Stimulated activated CD8-positive, alpha-beta memory T cell treated with anti-CD3 and anti-CD28 coated beads, Interleukin-12 subunit alpha, Interleukin-12 subunit beta, amount 100 ng/mL, for 1 hour (primary cell): ENCODE measurements at regions not wholly inside any gene's neighbourhood (a gene's known extent, or its start where the extent isn't known, plus 50 kb on each side); places are given as distances from the start of the nearest gene placed in this dataset.

Source experiments
- DNase-seq: peaks from one replicate; pipeline ENCODE4 v3.0.0-alpha.2; 2020; ENCODE audit warnings: low read depth

DNA sequence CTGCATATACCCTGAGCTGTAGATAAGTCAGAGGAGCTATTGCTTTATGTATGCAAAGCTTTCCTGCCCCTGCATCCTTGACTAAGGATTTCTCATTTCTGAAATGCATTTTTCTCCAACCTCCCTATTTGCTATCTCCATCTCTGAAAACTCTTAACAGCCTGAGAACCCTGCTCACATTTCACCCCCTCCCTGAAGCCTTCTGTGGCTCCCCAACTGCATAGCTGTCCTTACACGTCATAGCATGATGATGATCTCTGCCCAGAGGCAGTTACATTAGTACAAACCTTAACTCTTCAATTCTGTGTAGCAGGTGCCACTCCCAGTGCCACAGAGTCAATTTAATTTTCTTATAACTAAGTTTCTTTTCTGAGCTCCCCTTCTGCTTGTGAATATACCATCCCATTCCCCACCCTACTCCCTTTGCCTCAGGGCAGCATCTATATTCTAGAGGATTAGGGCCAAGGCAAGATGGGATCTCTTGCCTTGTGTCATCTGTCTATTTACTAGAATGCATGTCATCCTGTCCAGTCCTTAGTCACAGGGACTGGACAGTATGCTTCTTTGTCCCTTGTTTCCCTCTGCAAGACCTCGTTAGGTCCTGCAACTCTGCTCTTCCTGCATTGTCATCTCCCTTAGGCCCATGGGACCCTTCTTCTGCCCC, 149.7 kb upstream of the SPRY4 start:
- no peak for DNase-seq

GRCh38 chr5:142473038-142473437, 148.2 kb upstream of the SPRY4 start:
- DNase-seq: no peak

- DNase-seq: peak; percentile 27
Observed at GRCh38 chr5:142472306-142472951, 147.6 kb upstream of the SPRY4 start.

- no peak for DNase-seq
Observed at GRCh38 chr5:142466195-142466971, 141.6 kb upstream of the SPRY4 start.

- DNase-seq: no peak
Observed at GRCh38 chr5:142465476-142465875, 140.7 kb upstream of the SPRY4 start.

DNA sequence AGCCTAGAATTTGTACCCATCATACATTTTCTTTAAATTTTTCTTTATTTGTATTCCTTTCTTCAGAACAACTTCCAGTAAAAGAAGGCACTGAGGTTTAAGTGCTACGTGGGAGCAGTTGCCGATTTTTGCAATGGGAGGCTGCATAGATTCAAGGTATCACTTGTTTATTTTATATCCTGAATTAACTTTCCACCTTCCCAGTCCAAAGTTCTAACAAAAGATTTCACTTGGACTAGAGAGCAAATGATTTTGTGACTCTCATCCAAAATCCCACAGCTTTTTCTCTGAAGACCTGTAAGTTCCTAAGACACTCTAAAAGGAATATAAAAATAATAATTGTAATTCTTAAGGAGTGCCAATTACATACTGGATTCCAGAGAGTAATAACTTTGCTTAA, 139.1 kb upstream of the SPRY4 start:
- no peak for DNase-seq

DNA sequence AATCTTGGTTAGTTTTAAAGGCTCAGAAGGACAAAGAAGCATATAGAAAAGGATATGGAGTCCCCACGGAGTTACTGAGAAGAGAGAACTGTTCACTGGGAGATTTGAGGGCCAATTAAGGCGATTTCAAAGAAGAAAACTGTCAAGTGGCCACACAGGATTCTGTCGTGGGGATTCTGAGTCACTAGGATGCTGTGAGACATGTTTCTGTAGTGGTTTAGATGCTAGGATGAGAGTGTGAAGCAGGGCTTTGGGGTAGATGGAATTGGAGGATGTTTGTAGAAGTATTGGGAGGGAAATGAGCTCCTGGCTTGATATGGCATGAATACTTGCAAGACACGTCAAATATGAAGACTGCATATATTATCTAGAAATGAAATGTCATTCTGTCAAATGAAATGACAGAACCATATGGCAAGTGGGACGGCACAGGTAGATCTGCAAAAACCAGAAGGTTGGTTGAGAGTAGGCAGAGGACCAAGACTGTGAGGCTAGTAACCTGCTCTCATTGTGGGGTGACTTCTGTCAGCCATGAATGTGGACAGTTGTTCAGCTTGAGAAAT, 136.3 kb upstream of the SPRY4 start:
- DNase-seq: no peak

- no peak for DNase-seq
Observed at GRCh38 chr5:142459209-142459608, 134.4 kb upstream of the SPRY4 start.

DNA sequence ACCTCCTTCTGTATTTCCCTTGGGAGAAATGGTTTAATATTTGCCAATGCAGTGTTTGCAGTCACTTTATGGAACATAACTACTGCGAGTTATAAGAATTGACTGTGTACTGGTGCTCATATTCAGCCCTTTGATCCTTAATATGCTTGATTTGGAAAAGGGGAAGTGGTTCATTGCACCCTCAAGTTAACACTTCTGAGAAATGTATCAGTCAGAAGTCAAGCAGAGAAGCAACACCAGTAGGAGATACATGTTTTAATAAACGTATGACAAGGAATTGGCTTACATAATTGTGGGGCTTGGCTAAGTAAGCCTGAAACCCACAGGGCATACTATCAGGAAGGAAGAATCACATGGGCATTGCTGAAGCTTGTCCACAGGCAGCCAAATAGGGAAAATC, 131.0 kb upstream of the SPRY4 start:
- DNase-seq: no peak

DNA sequence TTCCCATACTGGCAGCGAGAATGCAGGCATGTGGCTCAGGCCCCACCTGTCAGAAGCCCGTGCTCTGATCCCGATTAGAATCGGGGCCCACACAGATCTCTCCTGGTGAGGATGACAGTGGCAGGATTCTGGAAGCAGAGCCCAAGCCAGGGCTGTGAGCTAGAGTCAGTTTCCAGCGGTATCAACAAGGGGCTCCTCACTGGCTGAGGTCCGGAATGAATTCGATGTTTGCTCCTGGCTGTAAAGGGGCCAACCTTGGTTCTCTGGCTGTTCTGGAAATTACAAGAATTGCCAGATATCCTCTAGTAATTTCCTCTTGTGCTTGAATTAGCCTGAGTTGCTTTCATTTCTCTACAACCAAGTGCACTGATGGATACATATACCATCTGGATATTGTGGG, 129.1 kb upstream of the SPRY4 start:
- no peak for DNase-seq

GRCh38 chr5:142450419-142450818, 125.6 kb upstream of the SPRY4 start:
- no peak for DNase-seq

DNA sequence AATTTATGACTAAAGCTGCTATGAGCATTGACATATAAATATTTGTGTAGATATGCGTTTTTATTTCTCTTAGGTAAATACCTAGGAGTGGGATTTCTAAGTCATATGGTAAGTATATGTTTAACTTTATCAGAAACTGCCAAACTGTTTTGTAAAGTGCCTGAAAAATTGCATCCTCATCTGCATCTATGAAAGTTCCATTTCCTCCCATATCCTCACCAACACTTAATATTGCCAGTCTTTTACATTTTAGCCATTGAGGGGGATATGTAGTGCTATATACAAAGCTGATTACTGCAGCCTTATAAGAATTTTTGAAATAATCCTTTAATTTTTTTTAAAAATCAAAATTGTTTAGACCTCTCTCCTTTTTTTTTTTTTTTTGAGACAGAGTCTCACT, 123.1 kb upstream of the SPRY4 start:
- DNase-seq: no peak

DNA sequence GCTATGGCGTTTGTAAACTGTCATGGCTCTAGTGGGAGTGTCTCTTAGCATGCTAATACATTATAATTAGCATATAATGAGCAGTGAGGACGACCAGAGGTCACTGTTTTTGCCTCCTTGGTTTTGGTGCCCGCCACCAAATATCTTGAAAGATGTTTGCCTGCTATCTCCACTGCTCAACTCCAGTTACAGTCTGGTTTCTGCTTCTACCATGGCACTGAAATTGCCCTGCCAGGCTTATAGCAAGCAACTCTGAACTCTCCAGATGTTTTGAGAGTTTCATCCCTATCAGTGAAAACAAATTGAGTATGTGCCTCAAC, 122.1 kb upstream of the SPRY4 start:
- DNase-seq: no peak

GRCh38 chr5:142446131-142446959, 121.5 kb upstream of the SPRY4 start:
- no peak for DNase-seq

GRCh38 chr5:142445266-142445665, 120.4 kb upstream of the SPRY4 start:
- DNase-seq: no peak

GRCh38 chr5:142441616-142442015, 116.8 kb upstream of the SPRY4 start:
- DNase-seq: no peak

- no peak for DNase-seq
Observed at GRCh38 chr5:142439207-142439860, 114.5 kb upstream of the SPRY4 start.

DNA sequence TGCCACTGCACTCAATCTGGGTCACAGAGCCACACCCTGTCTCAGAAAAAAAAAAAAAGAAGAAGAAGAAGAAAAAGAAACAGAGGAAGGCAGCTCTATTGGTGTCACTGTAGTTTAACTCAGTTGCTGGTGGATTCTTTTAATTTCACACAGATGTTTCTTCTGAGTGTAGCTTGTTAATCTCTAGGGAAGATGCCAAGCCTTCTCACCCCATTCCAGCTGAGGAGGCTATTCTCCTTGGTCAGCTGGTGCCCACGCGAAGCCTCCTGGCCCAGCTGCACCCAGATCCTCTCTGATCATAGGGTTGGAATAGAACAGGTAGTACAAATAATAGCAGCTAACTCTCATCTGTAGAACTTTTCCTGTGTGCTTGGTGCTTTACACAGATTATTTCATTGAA, 113.8 kb upstream of the SPRY4 start:
- DNase-seq: no peak

GRCh38 chr5:142437563-142437962, 112.7 kb upstream of the SPRY4 start:
- DNase-seq: no peak

DNA sequence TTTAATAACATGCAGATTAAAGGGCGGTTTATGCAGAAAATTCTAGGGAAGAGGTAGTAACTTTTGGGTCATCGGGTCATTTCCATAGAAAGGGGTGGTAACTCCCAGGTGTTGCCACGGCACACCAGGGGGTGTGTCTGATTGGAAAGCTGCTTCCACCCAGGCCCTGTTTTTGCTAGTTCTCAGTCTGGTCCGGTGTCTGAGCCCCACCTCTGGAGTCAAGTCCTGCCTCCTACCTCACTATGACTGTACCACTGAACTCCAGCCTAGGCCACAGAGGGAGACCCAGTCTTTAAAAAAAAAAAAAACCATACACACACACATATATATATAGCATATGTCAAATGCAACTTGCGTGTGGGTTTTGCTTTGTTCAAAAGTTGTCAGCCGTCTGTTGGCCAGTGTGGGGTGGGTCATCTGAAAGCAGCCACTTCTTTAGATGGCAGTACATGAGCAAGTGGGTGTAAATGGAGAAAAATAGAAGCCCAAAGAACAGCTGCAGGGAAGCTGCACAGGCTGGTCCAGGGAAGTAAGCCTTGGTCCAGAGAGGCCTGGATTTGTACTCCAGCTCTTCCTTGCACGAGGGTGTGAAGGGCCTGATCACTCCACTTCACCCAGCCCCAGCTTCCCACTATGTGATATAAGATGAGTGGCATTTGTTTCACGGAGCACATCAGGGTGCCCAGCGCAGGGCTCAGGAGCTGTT, 110.7 kb upstream of the SPRY4 start:
- no peak for DNase-seq

DNA sequence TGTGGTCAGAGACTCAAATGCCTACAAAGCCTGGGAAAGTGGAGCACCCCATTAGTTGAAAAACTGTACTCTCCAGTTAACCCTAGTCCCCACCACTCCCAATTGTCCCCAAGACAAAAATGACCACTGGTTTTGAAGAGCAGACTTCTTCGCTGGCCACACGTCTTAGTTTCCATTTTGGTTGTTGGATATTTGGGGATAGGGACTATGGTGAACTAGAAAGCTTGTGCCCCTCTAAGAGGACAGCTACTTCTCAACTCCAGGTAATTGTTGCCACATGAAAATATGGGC, 109.4 kb upstream of the SPRY4 start:
- no peak for DNase-seq
